ENCODE measurements at regions not wholly inside any gene's neighbourhood (a gene's known extent, or its start where the extent isn't known, plus 50 kb on each side); places are given as distances from the start of the nearest gene placed in this dataset.

GRCh38 chr16:74094514-74094913, 202.1 kb upstream of the PSMD7 start:
- no peak for DNase-seq

- DNase-seq: no peak
Measured at GRCh38 chr16:74092336-74092735, 204.3 kb upstream of the PSMD7 start.

GRCh38 chr16:74090871-74091270, 205.7 kb upstream of the PSMD7 start:
- DNase-seq: no peak

- peak in 2 of 3 experiments; percentile 1 to 56 for DNase-seq
Measured at GRCh38 chr16:74083541-74083940, 213.1 kb upstream of the PSMD7 start.

GRCh38 chr16:74080311-74080710, 216.3 kb upstream of the PSMD7 start:
- DNase-seq: no peak

- DNase-seq: no peak
Measured at GRCh38 chr16:74079232-74079586, 217.4 kb upstream of the PSMD7 start.

GRCh38 chr16:74078511-74079231, 217.9 kb upstream of the PSMD7 start:
- DNase-seq: no peak

- DNase-seq: no peak
Measured at GRCh38 chr16:74076568-74076967, 220.0 kb upstream of the PSMD7 start.

- no peak for DNase-seq
Measured at GRCh38 chr16:74075393-74075792, 221.2 kb upstream of the PSMD7 start.

GRCh38 chr16:74073456-74073855, 223.2 kb upstream of the PSMD7 start:
- no peak for DNase-seq

GRCh38 chr16:74071996-74072535, 224.5 kb upstream of the PSMD7 start:
- DNase-seq: no peak

- DNase-seq: no peak
Measured at GRCh38 chr16:74070237-74070636, 226.4 kb upstream of the PSMD7 start.

GRCh38 chr16:74064120-74064735, 232.4 kb upstream of the PSMD7 start:
- DNase-seq: no peak

GRCh38 chr16:74053826-74054225, 242.8 kb upstream of the PSMD7 start:
- DNase-seq: no peak

GRCh38 chr16:74053312-74053711, 243.3 kb upstream of the PSMD7 start:
- no peak for DNase-seq

- DNase-seq: no peak
Measured at GRCh38 chr16:74052016-74052415, 244.6 kb upstream of the PSMD7 start.

- no peak for DNase-seq
Measured at GRCh38 chr16:74049027-74049426, 247.6 kb upstream of the PSMD7 start.

- peak in 1 of 3 experiments; percentile 30 for DNase-seq
Measured at GRCh38 chr16:74046524-74046923, 250.1 kb upstream of the PSMD7 start.

GRCh38 chr16:74045513-74045912, 251.1 kb upstream of the PSMD7 start:
- DNase-seq: no peak

GRCh38 chr16:74035816-74036215, 260.8 kb upstream of the PSMD7 start:
- peak in 2 of 3 experiments; percentile 32 to 78 for DNase-seq

- peak; percentile 16 to 61 (median 51) for DNase-seq
Measured at GRCh38 chr16:74034862-74035261, 261.8 kb upstream of the PSMD7 start.

GRCh38 chr16:74034200-74034599, 262.4 kb upstream of the PSMD7 start:
- DNase-seq: peak in 1 of 3 experiments; percentile 29

GRCh38 chr16:74033441-74033995, 263.1 kb upstream of the PSMD7 start:
- peak; percentile 5 to 72 (median 62) for DNase-seq

- no peak for DNase-seq
Measured at GRCh38 chr16:74031551-74031950, 265.1 kb upstream of the PSMD7 start.

Measured in NCI-H1417 (cell line).